HG02763 (cell line): ENCODE measurements at regions not wholly inside any gene's neighbourhood (a gene's known extent, or its start where the extent isn't known, plus 50 kb on each side); places are given as distances from the start of the nearest gene placed in this dataset.
"Not testable (repeated sequence)": the region's sequence is repeated elsewhere in the genome, so short reads cannot be mapped to it uniquely, and the experiment has no call there.

ENCODE experiments used
- ATAC-seq: cut with Tn5 transposase; IDR thresholded peaks from one replicate; pipeline ENCODE4 v1.9.1; 2021; ENCODE audit warnings: mild to moderate bottlenecking, moderate library complexity; ENCODE audit not compliant: unreplicated experiment

DNA sequence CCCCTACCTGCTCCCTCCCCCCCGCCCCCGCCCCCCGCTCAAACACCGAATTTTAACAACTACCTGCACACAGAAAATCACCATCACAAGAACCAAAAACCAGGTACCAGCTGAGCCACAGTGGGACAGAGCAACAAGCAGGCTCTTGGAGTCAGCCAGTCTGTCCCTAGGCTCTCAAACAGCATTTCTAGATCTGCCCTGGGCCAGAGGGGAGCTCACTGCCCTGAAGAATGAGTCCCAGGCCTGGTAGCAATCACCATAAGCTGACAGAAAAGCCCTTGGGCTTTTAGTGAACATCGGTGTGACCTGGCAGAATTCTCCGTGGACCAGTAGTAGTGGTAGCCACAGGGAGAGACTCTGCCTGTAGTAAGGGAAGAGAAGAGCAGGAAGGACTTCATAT is 58.3 kb downstream of the C11orf87 start:
- ATAC-seq: no peak

DNA sequence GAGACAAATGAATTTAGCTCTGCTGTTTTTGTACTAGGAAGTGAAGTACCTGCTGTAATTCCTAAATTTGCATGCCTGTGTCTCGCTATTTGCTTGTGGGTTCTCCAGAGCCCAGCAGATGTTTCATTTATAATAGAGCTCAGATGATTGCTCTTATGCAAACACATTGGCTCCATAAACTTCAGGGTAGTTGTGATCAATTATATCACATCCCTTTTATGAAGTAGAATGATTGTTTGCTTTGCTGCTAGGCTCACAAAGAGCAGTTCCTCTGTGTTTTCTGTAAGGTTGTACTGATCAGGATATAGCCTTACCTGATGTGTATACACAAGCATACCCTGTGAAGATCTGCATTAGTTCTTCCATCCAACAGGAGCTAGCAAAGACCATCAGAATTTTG is 64.1 kb downstream of the C11orf87 start:
- ATAC-seq: no peak

DNA sequence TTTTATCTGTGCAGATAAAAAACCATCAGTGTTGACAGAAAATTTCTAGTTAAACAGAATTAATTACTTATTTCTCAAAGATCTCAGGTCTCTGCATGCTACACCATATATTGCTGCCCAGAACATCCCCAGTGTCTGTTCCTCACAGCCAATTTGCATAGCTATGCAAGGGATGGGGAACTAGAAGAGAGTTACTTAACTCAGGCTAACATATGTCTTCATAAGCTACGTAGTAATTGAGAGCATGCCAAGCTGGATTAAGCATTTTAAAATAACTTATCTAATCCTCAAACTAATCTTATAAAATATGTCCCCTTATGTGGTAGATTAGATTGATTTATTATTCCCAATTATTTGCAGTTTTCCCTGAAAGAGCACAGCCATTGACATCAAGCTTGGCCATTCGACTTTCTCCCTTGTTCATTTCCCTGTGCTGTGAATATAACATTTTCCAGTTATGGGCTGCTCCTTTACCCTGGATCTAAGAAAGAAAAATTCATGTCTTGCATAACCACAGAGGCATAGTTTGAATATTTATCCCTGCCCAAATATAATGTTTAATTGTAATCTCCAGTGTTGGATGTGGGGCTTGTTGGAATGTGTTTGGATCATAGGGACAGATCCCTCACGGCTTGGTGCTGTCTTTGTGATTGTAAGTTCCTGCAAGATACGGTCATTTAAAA is 69.1 kb downstream of the C11orf87 start:
- no peak for ATAC-seq

DNA sequence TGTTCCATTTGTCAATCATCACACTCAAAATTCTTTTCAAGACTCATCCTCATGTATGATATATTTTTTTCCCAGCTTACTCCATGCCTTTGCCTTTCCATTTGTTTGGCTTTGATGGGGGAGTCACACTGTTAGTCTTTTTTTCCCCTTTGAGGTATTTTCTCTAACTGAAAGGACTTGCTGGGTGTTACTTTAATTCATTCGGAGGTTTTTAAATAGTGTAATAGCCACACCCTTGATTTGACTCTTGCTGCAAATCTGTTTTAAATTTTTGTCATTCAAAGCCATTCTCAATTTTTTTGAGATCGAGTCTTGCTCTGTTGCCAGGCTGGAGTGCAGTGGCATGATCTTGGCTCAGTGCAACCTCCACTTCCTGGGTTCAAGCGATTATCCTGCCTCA is 84.1 kb downstream of the C11orf87 start:
- no peak for ATAC-seq

DNA sequence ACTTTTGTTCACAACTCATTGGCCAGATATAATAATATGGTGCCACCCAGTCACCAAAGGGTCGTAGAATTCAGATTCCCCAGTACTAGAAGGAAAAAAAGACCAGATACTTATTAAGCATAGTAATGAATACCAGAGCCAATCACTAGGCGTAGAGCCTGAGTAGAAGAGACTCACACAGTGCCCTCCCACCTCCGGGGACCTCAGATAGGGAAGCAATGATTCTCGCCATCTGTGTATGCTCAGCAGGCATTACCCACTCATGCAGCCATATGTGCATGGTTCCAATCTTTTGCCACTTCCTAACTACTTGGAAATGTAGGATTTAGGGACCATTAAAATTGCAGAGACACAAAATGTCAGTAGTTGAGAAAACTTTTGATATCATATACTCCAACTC is 85.3 kb downstream of the C11orf87 start:
- no peak for ATAC-seq

DNA sequence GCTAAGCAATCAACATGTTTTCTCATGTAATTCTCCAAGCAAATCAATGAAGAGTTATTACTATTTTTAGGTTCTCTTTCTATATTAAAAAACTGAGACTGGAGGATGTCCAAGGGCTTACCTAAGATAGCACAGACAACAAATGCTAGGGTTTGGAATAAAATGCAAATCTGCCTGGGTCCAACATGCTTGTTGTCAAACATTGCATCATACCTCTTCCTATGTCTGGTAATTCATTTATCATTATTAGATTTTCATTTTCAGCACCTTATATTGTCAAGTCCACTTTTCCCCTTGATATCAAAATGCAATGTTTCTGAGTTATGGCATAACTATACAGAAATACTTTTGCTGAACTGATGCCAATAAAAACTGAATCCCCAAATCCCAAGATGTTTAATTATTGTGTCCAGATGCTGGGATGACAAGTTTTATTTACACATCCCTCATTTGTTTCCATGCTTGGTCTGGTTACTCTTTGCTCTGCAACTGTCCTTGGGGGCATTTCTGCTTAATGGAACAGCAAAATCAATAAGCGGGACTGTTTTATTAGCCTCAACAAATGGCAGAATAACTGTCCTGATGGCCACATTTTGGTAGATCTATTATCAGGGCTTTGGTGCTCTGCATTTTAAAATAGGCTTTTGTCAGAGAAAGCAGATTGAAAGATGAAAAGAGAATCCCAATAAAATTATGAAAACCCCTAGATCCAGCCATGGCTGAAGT is 86.0 kb downstream of the C11orf87 start:
- ATAC-seq: no peak

DNA sequence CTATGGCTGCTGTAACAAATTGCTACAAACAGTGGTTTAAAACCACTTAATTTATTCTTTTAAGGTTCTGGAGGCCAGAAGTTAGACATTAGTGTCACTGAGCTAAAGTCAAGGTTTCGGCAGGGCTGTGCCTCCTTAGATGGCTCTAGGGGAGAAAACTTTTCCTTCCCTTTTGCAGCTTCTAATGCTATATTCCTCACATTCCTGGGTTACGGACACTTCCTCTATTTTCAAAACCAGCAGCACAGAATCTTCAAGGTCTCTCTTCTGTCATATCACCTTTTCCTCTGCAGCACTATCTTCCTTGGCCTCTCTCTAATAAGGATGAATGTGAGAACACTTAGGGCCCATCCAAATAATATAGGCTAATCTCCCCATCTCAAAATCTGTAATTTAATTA is 87.0 kb downstream of the C11orf87 start:
- no peak for ATAC-seq

DNA sequence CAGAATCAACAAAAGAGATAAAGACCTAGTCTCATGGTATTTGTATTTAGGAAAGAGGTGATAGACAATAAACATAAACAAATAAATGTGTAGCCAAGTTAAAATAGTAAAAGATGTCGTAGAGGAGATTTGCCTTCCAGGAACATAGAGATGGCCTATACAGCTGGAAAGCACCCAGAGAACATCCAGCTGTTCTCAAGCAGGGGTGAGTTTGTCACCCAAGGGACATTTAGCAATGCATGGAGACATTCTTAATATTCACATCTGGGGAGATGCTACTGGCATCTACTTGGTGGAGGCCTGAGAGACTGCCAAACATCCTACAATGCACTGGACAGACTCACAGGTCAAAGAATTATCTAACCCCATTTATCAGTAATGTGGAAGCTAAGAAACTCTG is 88.3 kb downstream of the C11orf87 start:
- ATAC-seq: no peak

DNA sequence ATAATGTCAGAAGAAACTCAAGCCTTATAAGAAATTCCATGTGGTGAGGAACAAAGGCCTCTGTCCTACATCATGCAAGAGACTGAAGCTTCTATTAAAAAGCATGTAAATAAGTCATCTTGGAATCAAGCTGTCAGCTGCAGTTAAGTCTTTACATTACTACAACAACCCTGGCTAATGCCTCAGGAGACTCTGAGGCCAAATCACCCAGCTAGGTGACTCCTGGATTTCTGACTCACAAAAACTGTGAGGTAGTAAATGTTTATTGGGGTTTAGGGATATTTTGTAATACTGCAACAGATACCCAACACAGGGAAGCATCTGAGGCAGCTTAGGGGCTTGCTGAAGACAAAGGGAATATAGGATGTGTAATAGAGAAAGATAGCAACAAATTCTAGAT is 89.6 kb downstream of the C11orf87 start:
- no peak for ATAC-seq

DNA sequence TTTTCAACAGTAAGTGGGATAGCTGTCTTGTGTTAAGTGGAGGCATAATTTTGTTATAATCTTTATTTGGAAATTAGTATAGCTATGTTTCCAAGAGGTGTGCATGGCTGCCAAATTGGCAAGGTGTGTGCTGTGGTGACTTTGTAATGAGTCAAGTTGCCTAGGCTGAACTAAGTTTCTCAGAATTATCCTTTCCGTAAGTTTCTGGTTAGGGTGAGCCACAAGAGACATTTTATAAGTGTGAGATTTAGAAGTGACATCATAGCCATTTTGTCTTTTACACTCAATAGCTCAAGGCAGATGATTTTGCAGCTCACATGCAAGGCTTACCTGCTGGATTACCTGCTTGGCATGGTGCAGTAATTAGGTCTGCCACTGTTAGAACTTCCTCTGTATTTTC is 90.3 kb downstream of the C11orf87 start:
- no peak for ATAC-seq

DNA sequence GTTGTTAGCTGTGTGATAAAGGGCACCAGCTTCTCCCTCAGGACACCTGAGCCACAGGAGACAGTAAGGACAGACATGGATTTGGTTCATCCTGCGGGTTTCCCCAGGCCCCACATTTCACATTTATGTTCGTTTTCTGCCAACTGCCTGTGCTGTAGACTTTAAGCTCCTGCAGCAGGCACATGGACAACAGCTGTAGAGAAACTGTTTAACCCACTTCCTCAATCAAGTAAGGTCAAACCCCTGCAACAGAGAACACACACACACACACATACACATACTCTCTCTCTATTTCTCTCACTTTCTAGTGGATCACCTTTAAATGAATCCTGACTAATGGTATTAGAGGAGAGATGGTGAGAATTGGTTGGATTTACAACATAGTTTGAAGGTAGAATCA is 90.7 kb downstream of the C11orf87 start:
- no peak for ATAC-seq

DNA sequence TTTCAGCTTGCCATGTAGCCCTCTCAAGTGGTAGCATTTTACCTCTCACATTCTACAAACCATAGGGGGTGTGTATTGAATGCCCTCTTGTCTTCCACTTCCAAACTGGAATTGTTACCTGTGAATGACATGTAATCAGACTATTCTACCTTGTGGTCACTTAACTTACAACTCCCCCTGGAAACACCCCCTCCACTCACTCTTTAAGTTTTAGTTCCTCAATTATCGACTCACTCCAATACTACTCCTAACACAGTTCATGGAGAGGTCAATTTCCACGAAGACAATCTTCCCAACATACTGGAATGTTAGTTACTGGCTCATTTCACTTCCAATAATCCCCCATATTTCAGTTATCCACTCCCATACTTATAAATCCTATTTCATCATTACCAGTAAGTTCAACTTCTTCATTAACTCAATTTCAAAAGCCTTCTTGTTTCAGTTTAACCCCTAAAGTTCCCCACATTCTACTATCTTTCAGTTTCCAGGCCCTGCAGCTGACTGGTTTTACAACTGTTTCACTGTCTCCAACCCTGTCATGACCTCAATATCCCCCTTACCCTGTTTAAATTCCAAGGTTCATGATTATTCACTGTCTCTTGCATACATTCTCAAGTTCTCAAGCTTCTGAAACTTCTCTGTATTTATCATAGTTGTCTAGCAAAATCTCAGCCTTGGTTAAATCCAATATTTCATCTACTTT is 92.5 kb downstream of the C11orf87 start:
- no peak for ATAC-seq

DNA sequence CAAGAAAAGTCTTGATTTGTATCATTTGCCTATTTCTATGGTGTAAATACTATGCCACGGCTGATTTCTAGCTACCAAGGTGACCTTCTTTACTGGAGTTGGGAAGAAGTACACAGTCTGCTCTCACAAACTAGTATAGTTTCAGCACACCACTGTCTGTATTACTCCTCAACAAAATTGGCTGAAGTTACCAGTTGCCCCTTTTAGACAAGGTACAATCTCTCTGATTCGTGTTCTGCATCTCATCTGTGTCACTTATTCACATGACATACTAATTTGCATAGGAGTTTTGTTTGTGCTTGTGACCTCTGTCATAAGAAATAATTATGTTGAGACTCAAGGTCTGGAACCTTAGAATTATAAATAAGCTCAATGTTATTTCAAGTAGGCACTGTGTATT is 97.3 kb downstream of the C11orf87 start:
- ATAC-seq: no peak

DNA sequence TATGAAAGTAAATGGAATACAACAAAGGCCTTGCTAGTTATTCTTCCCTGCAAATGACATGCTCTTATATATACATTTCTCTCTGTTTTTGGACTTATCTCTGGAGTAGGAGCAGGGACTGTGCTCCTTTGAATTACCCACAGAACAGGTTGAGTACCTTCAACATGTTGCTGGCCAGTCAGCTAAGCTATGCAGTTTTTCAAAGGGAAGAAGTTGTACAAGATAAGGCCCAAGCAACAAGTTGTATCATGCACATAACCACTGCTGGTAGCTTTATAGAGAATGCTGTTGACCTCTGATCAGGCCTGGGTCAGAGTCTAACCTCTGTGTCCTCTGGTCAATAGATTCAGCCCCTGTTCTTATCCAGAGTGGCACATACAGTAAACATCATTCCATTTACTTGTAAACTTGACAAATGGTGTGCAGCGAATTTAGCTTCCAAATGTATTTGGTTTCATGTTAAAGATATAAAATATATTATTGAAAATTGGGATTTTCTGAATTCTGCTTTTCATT is 99.6 kb downstream of the C11orf87 start:
- no peak for ATAC-seq

DNA sequence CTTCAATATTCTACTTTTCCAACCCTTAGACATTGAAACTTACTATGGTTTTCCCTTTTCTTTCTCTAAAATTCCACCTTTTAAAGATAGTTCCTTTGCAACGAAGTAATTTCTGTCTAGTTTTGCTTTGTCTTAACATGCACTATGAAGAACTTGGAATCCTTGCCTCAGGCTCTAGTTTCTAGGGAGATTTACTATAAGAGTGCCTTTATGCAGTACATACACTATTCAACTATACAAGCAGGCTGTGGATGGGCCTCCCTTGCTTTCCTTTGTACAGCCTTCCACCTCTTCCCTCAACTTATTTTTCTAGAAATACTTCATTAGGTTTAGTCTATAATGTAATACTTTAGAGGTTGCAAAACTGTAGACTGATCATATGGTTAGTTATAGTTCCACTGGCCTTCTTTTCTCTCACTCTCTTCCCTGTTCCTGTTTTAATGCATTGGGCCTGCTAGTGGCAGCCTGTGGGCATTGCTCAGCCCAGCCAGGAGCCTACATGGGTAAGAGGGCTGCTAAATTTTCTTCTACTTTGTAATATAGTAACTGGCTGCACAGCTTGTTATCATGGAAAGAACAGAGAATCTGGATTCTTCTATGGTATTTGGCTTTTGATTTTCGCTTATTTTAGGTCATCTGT is 100.2 kb downstream of the C11orf87 start:
- no peak for ATAC-seq

DNA sequence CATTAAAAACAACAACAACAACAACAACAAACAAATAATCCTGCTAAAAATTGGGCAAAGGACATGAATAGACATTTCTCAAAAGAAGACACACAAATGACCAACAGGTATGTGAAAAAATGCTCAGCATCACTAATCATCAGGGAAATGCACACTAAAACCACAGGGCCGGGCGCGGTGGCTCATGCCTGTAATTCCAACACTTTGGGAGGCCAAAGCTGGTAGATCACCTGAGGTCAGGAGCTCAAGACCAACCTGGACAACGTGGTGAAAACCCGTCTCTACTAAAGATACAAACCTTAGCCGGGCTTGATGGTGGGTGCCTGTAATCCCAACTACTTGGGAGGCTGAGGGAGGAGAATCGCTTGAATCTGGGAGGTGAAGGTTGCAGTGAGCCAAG is 103.6 kb downstream of the C11orf87 start:
- ATAC-seq: not testable (repeated sequence)

DNA sequence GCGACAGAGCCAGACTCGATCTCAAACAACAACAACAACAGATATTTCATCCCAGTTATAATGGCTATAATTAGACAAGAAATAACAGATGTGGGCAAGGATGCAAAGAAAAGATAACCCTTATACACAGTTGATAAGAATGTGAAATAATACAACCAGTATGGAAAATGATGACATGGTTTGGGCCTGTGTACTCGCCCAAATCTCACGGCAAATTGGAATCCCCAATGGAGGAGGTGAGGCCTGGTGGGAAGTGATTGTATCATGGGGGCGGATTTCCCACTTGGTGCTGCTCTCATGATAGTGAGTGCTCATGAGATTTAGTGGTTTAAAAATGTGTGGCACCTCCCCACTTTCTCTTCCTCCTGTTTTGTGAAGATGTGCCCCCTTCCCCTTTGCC is 104.1 kb downstream of the C11orf87 start:
- ATAC-seq: no peak

DNA sequence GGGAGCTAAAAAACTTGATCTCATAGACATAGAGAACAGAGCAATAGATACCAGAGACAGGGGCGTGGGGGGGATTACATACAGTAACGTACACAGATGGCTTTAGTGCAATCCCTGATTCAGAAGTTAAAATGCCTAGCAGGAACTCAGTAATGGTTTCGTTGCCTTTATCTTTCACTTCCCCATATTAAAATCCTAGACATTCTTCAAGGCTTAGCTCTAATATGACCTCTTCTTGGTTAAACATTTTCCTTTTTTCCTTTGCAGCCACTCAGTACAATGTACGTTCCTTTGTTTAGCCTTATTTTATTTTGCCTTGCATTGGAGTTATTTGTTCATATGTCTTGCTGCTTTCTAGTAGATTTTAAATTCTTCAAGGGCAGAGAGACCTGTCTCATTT is 104.9 kb downstream of the C11orf87 start:
- no peak for ATAC-seq

DNA sequence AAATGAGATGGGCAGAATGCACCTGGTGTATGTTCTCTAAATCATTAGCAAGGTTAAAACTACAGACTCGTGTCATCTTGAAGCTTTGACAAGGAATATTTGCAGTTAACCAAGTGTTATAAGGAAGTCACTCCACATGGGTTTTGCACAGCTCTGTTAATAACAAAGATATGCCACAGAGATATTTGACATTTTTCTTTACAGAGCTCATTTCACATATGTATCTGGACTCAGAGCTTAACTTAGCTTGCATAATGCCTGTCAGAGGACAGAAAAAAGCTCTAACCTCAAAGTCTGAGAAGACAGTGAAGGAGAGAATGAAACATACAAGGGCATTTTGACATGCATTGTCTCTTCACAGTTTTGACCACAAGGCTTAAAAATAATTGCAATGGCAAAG is 105.5 kb downstream of the C11orf87 start:
- no peak for ATAC-seq

DNA sequence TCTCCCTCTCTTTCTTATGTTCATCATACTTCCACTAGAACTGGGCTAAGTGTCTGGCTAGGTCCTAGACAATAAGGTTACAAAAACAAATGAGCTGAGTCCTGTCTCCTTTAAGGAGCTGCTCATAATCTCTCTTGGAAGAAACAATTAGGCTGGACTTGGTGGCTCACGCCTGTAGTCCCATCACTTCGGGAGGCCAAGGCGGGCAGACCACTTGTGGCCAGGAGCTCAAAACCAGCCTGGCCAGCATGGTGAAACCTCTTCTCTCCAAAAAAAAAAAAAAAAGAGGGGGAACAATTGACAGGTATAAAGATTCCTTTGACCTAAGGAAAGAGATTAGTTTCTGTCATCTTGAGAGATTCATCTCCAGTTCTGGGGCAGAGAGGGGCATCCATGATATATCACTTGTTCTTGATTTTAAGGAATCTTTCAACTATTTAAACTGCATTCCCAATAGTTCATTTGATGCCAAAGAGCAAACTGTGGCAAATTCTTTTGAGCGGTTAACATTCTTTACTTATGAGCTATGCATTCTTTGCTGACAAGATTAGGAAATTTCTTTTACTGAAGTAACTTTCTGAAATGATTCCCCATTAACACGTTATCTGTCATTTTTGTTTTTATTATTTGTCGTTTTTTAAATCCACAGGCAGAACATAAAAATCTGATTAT is 125.5 kb downstream of the C11orf87 start:
- no peak for ATAC-seq

DNA sequence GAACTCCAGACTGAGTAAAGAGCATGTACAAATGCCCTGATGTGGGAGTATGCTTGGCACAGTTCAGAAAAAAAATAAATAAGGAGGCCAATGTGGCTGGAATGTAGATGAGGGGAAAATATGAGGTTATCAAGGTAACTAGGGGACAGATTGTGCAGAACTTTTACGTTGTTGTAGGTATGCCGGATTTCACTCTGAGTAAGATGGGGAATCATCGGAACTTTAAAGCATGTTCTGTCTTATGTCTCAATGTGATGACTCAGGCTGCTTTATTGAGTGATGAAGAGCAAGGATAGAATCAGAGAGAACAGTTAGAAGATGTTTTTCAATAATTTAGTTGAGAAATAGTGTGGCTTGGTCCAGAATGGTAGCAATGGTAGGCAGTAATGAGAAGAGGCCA is 130.4 kb downstream of the C11orf87 start:
- no peak for ATAC-seq
